GM12891 (cell line): ENCODE measurements at regions not wholly inside any gene's neighbourhood (a gene's known extent, or its start where the extent isn't known, plus 50 kb on each side); places are given as distances from the start of the nearest gene placed in this dataset.

Experiments used
- DNase-seq: peaks from one replicate; pipeline ENCODE4 v3.0.0; 2011; ENCODE audit warnings: low spot score; ENCODE audit not compliant: insufficient read length
- FAIRE-seq: peaks from 2 replicates; lab custom pipeline; 2011; peaks lifted over from hg19 to GRCh38; lab: Jason Lieb, UNC
- PAX5 ChIP-seq: IDR thresholded peaks from 2 replicates; pipeline ENCODE4 v1.6.1; 2011; ENCODE audit warnings: low read length, moderate library complexity, mild to moderate bottlenecking; ENCODE audit not compliant: insufficient read depth, severe bottlenecking
- POLR2A ChIP-seq: IDR thresholded peaks from 2 replicates; pipeline ENCODE4 v1.6.1; 2011; ENCODE audit warnings: low read depth, low read length, control low read depth
- POLR2AphosphoS5 ChIP-seq: IDR thresholded peaks from 2 replicates; pipeline ENCODE4 v1.6.1; 2011; ENCODE audit warnings: low read depth, low read length, control low read depth
- POU2F2 ChIP-seq: IDR thresholded peaks from 2 replicates; pipeline ENCODE4 v1.6.1; 2011; ENCODE audit warnings: low read depth, mild to moderate bottlenecking, control low read depth, low read length, moderate library complexity
- SPI1 ChIP-seq: IDR thresholded peaks from 2 replicates; pipeline ENCODE4 v1.6.1; 2011; ENCODE audit warnings: low read depth, low read length, control low read depth
- TAF1 ChIP-seq: IDR thresholded peaks from 2 replicates; pipeline ENCODE4 v1.6.1; 2011; ENCODE audit warnings: low read depth, low read length, control low read depth

GRCh38 chr11:103849366-103849765 lies 187.1 kb upstream of the DDI1 start:
- TF ChIP-seq TAF1 (no peak), SPI1 (no peak), PAX5 (no peak), POU2F2 (no peak), POLR2AphosphoS5 (no peak), POLR2A (no peak)
- DNase-seq (no peak), FAIRE-seq (no peak)

GRCh38 chr11:103850419-103851165 lies 185.8 kb upstream of the DDI1 start:
- FAIRE-seq: no peak

GRCh38 chr11:103851166-103851651 lies 185.2 kb upstream of the DDI1 start:
- TF ChIP-seq PAX5 (no peak), POLR2A (no peak), POLR2AphosphoS5 (no peak), POU2F2 (no peak), TAF1 (no peak), SPI1 (no peak)
- no peak for FAIRE-seq
- DNase-seq: no peak

More at GRCh38 chr11:103850419-103851165, 185.8 kb upstream of the DDI1 start:
- no peak for TF ChIP-seq TAF1
- TF ChIP-seq POU2F2: no peak
- no peak for TF ChIP-seq POLR2AphosphoS5
- DNase-seq: no peak
